HPDE6-E6E7 (cell line): ENCODE measurements at regions not wholly inside any gene's neighbourhood (a gene's known extent, or its start where the extent isn't known, plus 50 kb on each side); places are given as distances from the start of the nearest gene placed in this dataset.
"Not testable (repeated sequence)": the region's sequence is repeated elsewhere in the genome, so short reads cannot be mapped to it uniquely, and the experiment has no call there.

Experiments used
- DNase-seq: peaks from one replicate; pipeline ENCODE4 v3.0.0; 2011; ENCODE audit warnings: missing footprints; ENCODE audit errors: extremely low spot score

DNA sequence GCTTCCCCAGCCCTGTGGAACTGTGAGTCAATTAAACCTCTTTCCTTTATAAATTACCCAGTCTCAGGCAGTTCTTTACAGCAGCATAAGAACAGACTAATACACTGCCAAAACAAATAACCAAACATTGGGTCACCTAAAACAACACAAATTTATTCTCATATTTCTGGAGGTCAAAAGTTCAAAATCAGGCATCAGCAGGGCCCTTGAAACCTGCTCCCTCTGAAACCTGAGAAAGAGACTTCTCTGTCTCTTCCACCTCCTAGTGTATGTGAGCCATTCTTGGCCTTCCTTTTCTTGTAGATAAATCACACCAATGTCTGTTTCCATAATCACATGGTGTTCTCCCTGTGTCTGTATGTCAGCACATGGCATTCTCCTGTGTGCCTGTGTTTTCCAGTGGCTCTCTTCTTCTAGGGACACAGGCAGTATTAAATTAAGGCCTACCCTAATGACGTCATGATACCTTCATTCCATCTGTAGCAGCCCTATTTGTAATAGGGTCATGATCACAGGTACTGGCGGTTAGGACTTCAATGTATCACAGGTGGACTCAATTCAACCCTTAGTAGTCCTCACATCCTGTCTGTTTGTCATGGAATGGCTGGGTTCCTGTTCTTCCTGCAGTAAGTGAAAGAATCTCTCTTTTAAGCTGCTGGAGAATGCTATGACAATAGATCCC is 147.3 kb upstream of the CLNK start:
- DNase-seq: no peak

DNA sequence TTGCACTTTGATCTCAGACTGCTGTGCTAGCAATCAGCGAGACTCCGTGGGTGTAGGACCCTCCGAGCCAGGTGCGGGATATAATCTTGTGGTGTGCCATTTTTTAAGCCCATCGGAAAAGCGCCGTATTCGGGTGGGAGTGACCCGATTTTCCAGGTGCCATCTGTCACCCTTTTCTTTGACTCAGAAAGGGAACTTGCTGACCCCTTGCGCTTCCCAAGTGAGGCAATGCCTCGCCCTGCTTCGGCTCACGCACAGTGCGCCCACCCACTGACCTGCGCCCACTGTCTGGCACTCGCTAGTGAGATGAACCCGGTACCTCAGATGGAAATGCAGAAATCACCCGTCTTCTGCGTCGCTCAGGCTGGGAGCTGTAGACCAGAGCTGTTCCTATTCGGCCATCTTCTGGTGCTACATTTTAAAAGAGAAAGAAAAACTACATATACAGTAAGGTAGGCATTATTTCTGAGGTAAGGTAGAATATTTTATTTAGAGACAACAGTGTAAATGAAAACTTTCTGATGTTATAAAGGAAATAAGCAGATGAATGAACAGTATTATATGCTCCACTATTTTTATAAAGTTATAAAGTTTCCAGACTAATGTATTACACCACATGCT is 144.5 kb upstream of the CLNK start:
- not testable (repeated sequence) for DNase-seq

DNA sequence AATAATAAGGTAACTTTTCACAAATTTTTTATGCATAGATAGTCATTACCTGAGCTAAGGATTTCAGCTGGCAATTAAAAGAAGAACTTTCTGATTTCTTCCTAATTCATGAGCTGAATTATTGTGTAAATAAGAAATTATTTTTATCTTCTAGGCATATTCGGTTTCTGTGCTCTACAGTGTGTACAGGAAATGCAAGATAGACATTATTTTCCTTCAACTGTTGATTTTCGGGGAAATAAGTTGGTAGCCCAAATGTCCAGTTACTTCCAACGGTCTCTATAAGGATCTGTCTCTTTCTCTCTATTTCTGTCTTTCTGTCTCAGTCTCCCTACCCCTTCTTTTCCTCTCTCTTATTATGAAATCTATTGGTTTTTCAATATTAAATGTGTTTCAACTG is 137.3 kb upstream of the CLNK start:
- DNase-seq: no peak

DNA sequence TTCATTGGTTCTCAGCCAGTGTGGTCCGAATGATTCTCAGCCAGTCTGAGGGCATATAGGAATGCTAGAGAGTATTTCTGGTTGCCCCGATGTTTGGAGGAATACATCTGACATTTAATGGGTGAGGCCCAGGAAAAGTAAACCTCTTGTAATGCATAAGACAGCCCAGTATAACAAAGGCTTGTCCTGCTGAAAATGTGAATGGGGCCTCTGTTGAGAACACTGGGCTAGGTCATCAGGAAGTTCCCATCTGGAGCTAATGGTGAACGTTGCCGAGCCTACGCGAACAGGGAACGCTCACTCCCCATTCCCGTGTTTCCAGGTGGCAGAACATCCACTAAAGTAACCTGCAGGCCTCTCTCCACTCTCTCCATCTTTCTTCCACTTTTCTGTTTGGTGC is 132.0 kb upstream of the CLNK start:
- DNase-seq: no peak

DNA sequence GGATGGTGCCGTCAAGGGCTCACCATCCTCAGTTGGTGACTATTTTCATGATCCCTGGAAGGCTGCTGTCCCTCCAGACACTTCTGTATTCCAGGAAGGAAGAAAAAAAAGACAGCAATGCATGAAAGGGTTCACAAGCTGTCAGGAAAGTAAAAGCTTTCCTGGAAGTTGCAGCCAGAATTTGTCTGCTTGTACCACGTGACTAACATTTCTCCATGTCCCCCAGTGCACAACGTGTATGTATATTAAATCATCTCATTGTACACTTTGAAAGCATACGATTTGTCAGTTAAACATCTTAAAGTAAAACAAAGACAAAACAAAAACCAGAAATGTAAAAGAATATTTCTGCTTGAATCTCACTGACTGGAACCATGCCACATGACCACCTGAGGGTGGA is 127.4 kb upstream of the CLNK start:
- DNase-seq: no peak

DNA sequence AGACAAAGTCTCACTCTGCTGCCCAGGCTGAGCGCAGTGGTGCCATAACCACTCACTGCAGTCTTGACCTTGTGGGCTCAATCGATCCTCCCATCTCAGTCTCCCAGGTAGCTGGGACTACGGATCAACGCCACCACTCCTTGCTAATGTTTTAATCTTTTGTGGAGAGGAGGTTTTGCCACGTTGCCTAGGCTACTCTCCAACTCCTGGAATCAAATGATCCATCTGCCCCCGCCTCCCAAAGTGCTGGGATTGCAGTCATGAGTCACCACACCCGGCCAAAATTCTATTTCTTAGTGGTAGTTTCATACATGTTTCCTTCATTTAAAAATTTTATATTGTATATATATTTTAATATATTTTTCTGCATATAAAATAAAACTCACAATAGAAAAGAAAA is 125.8 kb upstream of the CLNK start:
- no peak for DNase-seq

DNA sequence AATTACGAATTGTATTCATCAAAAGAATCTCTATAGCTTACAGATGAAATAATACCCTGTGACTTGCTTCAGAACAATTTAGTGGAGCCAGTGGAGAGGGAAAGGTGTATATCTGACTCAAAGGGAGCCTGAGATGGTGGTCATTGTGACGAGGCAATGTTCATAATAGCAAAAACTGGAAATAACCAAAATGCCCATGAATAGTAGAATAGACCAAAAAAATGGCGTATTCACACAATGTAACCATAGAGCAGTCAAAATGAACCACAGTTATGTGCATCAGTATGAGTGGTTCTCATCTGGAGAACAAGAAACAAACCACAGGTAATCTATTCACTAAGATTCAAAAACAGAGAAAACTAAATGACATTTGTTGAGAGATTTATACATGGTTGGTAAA is 125.3 kb upstream of the CLNK start:
- DNase-seq: no peak

DNA sequence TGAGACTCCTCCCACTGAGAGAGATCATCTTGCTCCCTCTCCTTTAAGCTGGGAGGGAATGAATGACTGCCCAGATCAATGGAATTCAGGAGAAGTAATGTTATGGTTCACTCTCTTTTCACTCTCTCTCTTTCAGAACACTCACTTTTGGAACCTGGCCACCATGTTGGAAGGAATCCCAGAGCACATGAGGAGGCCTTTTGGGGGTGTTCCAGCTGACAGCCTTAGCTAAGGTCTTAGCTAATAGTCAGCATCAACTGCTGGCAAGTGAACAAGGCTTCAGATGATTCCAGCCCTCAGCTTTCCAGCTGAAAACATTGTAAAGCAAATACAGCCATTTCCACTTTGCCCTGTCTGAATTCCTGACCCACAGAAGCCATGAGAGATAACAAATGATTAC is 124.0 kb upstream of the CLNK start:
- no peak for DNase-seq

DNA sequence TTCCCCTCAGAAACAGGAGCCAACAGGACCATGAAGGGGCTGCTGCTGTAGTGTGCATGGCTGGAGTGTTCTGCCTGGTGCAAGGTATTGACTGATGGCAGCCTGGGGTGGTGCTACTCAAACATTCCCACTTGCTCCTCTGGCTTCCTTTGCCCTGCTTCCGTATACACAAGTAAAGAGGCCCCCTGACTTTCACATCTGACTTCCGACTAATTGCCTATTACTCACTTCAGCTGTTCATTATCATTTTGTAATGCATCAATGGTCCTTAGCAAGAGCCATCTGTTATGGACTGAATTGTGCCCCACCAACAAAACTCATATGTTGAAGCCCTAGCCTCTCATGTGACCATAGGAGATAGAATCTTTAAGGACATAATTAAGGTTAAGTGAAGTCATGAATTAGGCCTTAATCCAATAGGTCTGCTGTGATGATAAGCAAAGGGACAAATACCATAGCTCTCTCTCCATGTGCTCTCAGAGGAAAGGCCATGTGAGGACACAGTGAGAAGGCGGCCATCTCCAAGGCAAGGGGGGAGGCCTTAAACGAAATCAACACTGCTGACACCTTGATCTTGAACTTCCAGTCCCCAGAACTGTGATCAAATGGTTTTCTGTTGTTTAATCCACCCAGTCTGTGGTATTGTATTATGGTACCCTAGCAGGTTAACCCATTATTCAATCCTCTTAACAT is 122.5 kb upstream of the CLNK start:
- no peak for DNase-seq

DNA sequence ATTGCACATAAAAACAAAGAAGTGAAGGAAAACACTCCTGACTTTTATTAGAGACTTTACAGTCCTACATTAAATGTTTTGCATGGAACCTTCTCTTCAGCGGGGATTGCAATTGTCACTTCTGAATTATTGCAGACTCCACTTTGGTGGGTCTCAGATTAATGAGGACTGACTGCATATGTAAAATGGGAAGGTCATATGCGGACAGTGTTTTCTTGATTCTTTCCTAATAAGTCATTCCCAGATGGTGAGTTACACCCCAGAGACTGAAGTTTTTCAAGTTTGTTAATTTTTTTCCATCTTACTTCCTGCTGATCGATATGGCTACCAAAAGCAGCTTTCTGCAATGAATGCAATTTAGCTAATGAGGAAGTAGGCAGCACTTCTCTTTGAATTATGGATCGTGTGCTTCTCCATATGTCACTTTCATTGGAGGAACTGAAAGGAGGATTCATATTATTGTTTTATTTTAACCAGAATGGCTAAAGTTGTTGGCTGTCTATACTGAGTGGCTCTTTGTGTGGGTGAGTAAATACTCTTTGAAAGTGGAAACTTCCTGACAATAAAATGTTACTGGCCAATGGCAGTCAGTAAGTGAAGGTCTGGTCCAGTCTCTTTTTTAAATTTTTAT is 119.3 kb upstream of the CLNK start:
- DNase-seq: no peak

DNA sequence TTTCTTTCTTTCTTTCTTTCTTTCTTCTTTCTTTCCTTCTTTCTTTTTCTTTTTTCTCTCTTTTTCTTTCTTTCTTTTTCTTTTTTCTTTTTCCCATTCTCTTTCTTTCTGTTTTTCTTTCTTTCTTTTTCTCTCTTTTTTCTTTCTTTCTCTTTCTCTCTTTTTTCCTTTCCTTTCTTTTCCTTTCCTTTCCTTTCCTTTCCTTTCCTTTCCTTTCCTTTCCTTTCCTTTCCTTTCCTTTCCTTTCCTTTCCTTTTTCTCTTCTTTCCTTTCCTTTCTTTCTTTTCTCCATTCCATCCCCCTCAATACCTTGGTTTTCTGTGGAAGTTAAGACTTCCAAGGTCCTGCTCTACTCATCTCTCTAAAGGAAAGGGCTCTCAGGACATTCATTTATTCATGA is 102.8 kb upstream of the CLNK start:
- DNase-seq: no peak

DNA sequence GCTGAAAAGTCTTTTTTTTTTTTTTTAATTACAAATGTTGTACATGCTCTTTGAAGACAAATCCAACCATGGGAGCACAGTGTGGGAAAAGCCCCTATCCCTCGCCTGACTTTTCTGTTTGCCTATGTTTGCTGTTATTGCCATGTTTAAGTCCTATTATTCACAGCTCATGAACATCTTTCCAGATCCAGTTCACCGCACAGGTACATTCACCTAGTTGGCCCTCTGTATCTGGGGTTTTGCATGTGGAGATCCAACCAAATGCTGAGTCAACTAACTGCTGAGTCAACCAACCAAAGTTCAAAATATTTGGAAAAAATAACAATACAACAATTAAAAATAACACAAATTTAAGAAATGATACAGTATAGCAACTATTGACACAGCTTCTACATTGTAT is 100.1 kb upstream of the CLNK start:
- DNase-seq: no peak

DNA sequence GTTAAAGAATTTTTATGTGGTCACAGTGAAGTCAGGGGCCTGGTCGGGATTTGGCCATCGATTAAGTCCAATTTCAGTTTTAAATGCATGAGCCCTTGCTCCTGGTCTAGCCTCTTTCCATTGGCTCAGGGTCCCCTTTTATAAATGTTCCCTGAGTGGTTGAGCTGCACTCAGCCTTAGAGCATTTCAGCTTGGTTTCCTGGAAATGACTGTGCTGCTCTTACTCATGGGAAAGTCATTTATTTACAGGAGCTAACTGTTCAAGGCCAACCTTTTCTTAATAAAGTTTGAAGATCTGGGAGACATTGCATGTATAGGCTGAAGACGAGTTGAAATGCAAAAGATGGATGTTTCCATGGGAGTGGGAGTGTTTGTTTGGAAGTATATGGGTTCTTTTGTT is 98.8 kb upstream of the CLNK start:
- no peak for DNase-seq

DNA sequence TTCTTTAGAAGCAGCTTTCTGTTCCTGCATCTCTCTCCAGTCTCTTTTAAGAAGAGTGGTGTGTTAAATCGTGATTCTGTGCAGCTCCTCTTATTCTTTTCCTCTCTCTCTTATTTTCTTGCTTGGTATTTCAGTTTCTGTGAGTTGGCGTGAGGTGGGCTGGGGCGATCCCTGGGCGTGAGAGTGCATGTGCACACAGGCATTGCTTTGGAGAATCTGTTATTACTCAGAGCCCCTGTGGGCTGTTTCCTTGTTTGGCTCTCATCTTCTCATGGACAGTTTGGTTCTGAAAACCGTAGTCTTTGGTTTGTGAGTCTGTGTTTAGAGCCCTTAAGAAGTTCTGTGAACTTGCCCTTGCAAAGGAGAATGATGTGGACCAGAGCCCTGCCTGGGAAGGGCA is 97.2 kb upstream of the CLNK start:
- peak; percentile 14 for DNase-seq

DNA sequence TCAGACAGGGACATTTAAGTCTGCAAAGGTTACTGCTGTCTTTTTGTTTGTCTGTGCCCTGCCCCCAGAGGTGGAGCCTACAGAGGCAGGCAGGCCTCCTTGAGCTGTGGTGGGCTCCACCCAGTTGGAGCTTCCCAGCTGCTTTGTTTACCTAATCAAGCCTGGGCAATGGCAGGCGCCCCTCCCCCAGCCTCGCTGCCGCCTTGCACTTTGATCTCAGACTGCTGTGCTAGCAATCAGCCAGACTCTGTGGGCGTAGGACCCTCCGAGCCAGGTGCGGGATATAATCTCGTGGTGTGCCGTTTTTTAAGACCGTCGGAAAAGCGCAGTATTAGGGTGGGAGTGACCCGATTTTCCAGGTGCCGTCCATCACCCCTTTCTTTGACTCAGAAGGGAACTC is 96.2 kb upstream of the CLNK start:
- DNase-seq: not testable (repeated sequence)

DNA sequence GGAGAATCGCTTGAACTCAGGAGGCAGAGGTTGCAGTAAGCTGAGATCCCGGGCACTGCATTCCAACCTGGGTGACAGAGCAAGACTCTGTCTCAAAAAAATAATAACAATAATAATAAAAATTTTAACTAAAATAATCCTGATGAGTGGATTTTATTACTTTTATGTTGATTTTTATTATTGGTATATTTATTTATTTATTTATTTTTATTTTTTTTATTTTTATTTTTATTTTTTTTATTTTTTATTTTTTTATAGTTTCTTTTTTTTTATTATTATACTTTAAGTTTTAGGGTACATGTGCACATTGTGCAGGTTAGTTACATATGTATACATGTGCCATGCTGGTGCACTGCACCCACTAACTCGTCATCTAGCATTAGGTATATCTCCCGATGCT is 90.6 kb upstream of the CLNK start:
- DNase-seq: not testable (repeated sequence)

DNA sequence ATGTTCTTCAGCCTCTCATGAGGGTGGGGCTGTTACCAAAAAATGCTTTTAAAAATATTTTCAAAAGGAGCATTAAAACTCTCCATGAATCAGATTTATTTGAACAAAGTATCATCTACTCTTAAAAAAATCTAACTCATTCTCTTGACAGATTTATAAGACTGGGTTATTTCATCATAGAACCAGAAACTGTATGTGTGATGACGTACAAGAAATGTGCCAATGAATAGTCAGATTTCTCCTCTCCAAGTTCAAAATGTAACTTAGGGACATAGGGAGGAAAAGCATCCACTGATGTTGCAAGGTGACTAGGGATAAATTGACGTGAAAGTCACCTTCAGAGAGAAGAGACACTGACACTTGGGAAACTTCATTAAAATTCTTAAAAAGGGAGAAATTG is 89.1 kb upstream of the CLNK start:
- DNase-seq: no peak

DNA sequence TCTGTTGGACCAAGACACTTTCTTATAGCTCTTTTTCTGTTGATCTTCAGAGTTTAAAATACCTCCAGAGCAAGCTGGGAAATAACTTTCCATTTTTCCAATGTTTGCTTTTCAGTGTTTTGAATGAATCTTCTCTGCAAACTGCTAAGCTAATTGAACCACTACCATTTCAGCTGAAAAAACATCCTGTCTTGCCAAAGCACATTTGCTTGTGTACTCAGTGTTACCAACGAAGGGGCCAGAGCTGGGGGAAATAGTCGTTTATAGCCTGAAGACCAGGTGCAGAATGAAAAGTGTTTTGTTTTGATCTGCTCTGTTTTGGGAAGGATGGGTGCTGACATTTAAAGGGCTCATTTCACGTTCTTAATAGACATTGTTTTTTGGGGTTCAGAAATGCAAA is 88.4 kb upstream of the CLNK start:
- no peak for DNase-seq

DNA sequence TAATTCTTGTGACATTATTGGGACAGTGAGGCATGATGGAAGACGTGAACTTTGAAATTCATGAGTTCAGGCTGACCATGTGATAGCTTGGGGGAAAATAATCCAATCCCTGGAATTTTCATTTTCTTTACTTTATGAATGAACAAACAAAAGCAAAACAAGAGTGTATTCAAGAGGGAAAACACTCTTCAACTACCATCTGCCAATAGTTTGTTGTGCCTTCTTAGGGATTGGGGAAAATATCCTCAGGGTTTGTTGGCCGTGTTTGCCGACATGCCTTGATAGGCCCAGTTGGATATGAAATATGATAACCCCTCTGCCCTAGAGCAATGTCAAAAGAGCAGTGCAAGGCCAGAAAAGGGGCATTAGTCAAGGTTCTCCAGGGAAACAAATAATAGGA is 80.8 kb upstream of the CLNK start:
- no peak for DNase-seq

DNA sequence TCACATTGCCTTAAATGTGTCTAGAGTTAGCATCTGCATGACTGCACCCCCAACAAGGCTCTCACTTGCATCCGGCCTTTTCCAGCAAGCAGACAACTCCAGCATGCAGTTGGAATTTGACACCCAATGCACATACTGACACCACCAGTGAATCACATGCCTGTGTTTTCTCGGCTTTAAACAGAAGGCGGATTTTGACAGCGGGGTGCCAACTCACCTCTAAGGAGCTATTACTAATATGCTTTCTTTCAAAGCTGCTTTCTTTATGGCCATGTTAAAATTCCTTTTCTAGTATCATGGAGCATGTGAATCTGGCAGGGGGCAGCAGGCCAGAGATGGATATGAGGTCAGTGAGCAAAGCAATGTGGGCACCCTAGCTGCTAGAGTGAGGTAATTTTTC is 78.0 kb upstream of the CLNK start:
- peak; percentile 34 for DNase-seq

DNA sequence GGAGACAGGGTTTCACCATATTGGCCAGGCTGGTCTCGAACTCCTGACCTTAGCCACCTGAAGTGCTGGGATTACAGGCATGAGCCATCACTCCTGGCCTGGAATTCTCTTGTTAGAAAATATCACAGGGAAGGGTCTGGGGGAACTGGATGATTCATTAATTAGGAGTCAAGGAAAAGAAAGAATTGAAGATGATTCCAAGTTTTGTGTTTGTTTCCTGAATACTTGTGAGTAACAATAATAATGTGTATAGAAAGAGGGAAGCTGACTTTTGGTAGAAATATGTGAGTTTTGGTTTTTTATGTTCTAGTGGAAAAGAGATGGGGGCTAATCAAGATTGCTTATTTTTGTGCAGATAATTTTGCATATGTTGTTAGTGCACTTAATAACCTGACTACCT is 77.3 kb upstream of the CLNK start:
- no peak for DNase-seq

DNA sequence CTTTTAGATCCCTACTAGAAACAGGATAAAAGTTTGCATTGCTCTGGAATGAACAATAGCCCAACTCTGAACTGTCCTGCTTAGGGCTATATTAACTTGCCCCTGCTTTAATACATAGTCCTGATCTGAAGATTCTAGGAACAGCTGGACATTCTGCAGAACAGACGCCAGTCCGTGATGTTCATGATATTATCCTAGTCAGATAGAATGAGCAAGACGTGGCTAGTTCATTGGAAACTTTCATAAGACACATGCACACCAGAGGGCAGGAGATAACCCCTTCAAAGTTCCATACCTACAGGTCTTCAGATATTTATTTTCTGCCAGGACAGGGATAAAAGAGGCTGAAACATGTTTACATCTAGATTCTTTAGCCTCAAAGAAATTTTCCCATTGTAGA is 75.5 kb upstream of the CLNK start:
- DNase-seq: no peak

DNA sequence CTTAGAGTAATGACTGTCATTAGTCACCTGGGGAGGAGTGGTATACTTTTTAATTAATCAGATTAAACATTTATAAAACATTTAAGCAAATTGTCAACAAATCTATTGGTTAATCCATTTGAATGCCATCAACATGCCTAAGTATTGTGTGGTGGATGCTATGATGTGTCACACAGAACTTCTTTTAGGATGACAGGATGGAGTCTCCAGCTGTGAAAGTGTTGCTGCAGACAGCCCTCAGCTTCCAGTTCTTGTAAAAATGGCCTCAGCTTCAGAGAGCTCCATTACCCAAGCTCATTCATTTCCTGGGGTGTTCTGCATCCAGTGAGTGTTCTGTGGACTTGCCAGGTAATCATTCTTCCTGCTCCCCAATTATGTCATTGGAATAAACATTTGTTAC is 74.3 kb upstream of the CLNK start:
- no peak for DNase-seq
